ENCODE measurements at regions not wholly inside any gene's neighbourhood (a gene's known extent, or its start where the extent isn't known, plus 50 kb on each side); places are given as distances from the start of the nearest gene placed in this dataset.
"Not testable (repeated sequence)": the region's sequence is repeated elsewhere in the genome, so short reads cannot be mapped to it uniquely, and the experiment has no call there.

GRCh38 chr6:1210631-1211030 is 101.3 kb upstream of the FOXQ1 start:
- not testable (repeated sequence) for TF ChIP-seq CTCF, POLR2A, EP300 (IDR thresholded peaks at IDR 0.05)

All from tibial nerve (tissue), 4 donors.